ENCODE measurements at regions not wholly inside any gene's neighbourhood (a gene's known extent, or its start where the extent isn't known, plus 50 kb on each side); places are given as distances from the start of the nearest gene placed in this dataset.

GRCh38 chr9:104991144-104991953 is 63.4 kb upstream of the ABCA1 start:
- TF ChIP-seq CTCF (IDR thresholded peaks at IDR 0.05) (no peak), REST (IDR thresholded peaks at IDR 0.05; ENCODE audit: insufficient read depth in 1 of 2, low read depth in 2 of 2, low read length in 1 of 2) (no peak)
